Activated CD4-positive, alpha-beta T cell treated with anti-CD3 and anti-CD28 coated beads, Interleukin-2, amount 50 U/mL, for 24 hours (primary cell): ENCODE measurements at regions not wholly inside any gene's neighbourhood (a gene's known extent, or its start where the extent isn't known, plus 50 kb on each side); places are given as distances from the start of the nearest gene placed in this dataset.
"Not testable (repeated sequence)": the region's sequence is repeated elsewhere in the genome, so short reads cannot be mapped to it uniquely, and the experiment has no call there.

Source experiments
- DNase-seq, 2 donors: peaks; one replicate each; pipeline ENCODE4 v3.0.0-alpha.2; 2020; ENCODE audit warnings: low read depth in 1 of 2, low spot score in 1 of 2

GRCh38 chr6:98014442-98015201 is 731.6 kb upstream of the MMS22L start:
- no peak for DNase-seq

GRCh38 chr6:98016565-98016964 is 733.5 kb upstream of the MMS22L start:
- no peak for DNase-seq

- DNase-seq, result no peak
Measured at GRCh38 chr6:98020222-98020621, 737.2 kb upstream of the MMS22L start.

- no peak for DNase-seq
Measured at GRCh38 chr6:98024359-98024758, 741.3 kb upstream of the MMS22L start.

GRCh38 chr6:98027898-98028297 is 744.9 kb upstream of the MMS22L start:
- no peak for DNase-seq

GRCh38 chr6:98033617-98034016 is 750.6 kb upstream of the MMS22L start:
- no peak for DNase-seq

- DNase-seq, result no peak
Measured at GRCh38 chr6:98036344-98036923, 753.4 kb upstream of the MMS22L start.

- DNase-seq, result no peak
Measured at GRCh38 chr6:98037571-98037970, 754.6 kb upstream of the MMS22L start.

GRCh38 chr6:98039443-98039842 is 756.4 kb upstream of the MMS22L start:
- DNase-seq, result no peak

- DNase-seq, result no peak
Measured at GRCh38 chr6:98039904-98040607, 757.0 kb upstream of the MMS22L start.

- DNase-seq, result no peak
Measured at GRCh38 chr6:98041056-98041455, 758.0 kb upstream of the MMS22L start.

GRCh38 chr6:98041921-98042320 is 758.9 kb upstream of the MMS22L start:
- no peak for DNase-seq

- DNase-seq, result no peak
Measured at GRCh38 chr6:98044151-98044561, 761.1 kb upstream of the MMS22L start.

- DNase-seq, result no peak
Measured at GRCh38 chr6:98044791-98045470, 761.9 kb upstream of the MMS22L start.

GRCh38 chr6:98047164-98047563 is 764.1 kb upstream of the MMS22L start:
- no peak for DNase-seq

- DNase-seq, result no peak
Measured at GRCh38 chr6:98047871-98048270, 764.9 kb upstream of the MMS22L start.

GRCh38 chr6:98054453-98054852 is 771.4 kb upstream of the MMS22L start:
- DNase-seq, result no peak

GRCh38 chr6:98056955-98057354 is 773.9 kb upstream of the MMS22L start:
- DNase-seq, result no peak

GRCh38 chr6:98067375-98067774 is 767.0 kb upstream of the POU3F2 start:
- DNase-seq, result no peak

- DNase-seq, result not testable (repeated sequence)
Measured at GRCh38 chr6:98088537-98088936, 745.8 kb upstream of the POU3F2 start.

- no peak for DNase-seq
Measured at GRCh38 chr6:98092331-98092730, 742.0 kb upstream of the POU3F2 start.

GRCh38 chr6:98094696-98095095 is 739.7 kb upstream of the POU3F2 start:
- DNase-seq, result no peak
